Colonic mucosa (tissue), 4 donors: ENCODE measurements at regions not wholly inside any gene's neighbourhood (a gene's known extent, or its start where the extent isn't known, plus 50 kb on each side); places are given as distances from the start of the nearest gene placed in this dataset.

Experiments used
- DNase-seq: peaks from one replicate; pipeline ENCODE4 v3.0.0-alpha.2; 2020
- H3K27ac ChIP-seq: fragments of 200-600 bp; one replicate; pipeline ENCODE4 v1.8.0; 2021
- H3K27me3 ChIP-seq: fragments of 200-600 bp; one replicate; pipeline ENCODE4 v1.8.0; 2021
- H3K36me3 ChIP-seq: fragments of 200-600 bp; one replicate; pipeline ENCODE4 v1.8.0; 2021
- H3K4me1 ChIP-seq: fragments of 200-600 bp; one replicate; pipeline ENCODE4 v1.8.0; 2021; ENCODE audit warnings: mild to moderate bottlenecking
- H3K4me3 ChIP-seq: fragments of 200-600 bp; one replicate; pipeline ENCODE4 v1.8.0; 2021
- H3K9ac ChIP-seq, 2 donors: one replicate each; pipeline ENCODE4 v1.7.0; 2013; ENCODE audit warnings: control low read depth in 2 of 2, low read depth in 2 of 2, low read length in 2 of 2
- H3K9me3 ChIP-seq: fragments of 200-600 bp; one replicate; pipeline ENCODE4 v1.8.0; 2021
- intact Hi-C: fragments of 100-400 bp; cut with DNase I; formaldehyde crosslinking; loops from one replicate; pipeline ENCODE4 v1.14.1; 2022
- TF ChIP-seq, protein P1 (sequence below): fragments of 200-600 bp; IDR thresholded peaks from one replicate; pipeline ENCODE4 v1.8.0; 2022; ENCODE audit warnings: antibody characterized with exemption, mild to moderate bottlenecking
- donor health status: healthy.
- donor health status: DM: no; HTN: no; CAD: no.
- donor health status: DM: no; HTN: no; CAD: no.

DNA sequence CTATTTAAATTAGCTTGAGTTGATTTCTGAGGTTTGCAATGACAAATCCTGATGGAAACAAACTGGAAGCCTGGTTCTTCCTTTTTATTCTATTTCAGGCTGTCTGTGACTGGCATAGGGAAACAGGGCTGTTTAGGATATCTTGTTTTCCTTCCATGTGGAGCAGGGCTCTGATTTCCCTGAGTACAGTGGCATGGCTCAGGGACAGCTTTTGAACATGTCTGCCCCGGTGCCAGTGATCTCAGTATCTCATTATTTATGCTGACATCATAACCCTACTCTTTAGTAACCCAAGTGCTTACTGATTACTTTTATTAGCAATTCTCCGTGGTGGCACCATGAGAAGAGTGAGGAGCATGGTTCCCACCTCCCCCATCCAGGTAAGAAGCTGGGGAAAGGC lies 720.3 kb downstream of the GALR1 start:
- DNase-seq, result no peak
- H3K4me1 ChIP-seq, result no peaks in the 10 kb centered on the region
- H3K9ac ChIP-seq, result no peak overlapping the region
- no peaks in the 10 kb centered on the region for H3K36me3 ChIP-seq
- no peaks in the 10 kb centered on the region for H3K9me3 ChIP-seq
- H3K4me3 ChIP-seq, result no peak overlapping the region
- no peaks in the 10 kb centered on the region for H3K27me3 ChIP-seq
- intact Hi-C loops, result no loop called here
- TF ChIP-seq, protein P1, sequence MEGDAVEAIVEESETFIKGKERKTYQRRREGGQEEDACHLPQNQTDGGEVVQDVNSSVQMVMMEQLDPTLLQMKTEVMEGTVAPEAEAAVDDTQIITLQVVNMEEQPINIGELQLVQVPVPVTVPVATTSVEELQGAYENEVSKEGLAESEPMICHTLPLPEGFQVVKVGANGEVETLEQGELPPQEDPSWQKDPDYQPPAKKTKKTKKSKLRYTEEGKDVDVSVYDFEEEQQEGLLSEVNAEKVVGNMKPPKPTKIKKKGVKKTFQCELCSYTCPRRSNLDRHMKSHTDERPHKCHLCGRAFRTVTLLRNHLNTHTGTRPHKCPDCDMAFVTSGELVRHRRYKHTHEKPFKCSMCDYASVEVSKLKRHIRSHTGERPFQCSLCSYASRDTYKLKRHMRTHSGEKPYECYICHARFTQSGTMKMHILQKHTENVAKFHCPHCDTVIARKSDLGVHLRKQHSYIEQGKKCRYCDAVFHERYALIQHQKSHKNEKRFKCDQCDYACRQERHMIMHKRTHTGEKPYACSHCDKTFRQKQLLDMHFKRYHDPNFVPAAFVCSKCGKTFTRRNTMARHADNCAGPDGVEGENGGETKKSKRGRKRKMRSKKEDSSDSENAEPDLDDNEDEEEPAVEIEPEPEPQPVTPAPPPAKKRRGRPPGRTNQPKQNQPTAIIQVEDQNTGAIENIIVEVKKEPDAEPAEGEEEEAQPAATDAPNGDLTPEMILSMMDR, result no peak
- H3K27ac ChIP-seq, result no peak overlapping the region

DNA sequence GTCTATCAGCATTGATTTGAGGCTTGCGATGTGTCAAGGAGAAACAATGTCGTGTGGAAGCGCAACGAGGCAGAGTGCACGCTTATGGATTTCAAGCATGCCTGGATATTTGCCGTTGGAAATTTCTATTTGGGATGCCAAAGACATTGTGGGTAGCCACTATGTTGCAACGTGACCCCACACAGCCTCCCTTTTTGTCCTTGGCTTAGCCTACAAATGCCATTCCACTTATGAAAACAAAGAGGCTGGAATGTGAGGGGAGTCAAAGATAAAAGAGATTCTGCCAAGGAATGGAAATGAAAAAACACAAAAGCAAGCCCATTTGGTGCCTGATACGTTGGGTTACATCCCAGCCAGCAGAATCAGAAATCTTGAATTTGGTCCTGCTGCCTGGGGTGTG lies 721.2 kb downstream of the GALR1 start:
- H3K9ac ChIP-seq, result no peak overlapping the region
- H3K36me3 ChIP-seq, result no peaks in the 10 kb centered on the region
- TF ChIP-seq, protein P1, result no peak
- H3K9me3 ChIP-seq, result no peaks in the 10 kb centered on the region
- H3K27ac ChIP-seq, result no peak overlapping the region
- intact Hi-C loops, result no loop called here
- no peak overlapping the region for H3K4me3 ChIP-seq
- H3K4me1 ChIP-seq, result no peaks in the 10 kb centered on the region
- no peaks in the 10 kb centered on the region for H3K27me3 ChIP-seq
- no peak for DNase-seq

DNA sequence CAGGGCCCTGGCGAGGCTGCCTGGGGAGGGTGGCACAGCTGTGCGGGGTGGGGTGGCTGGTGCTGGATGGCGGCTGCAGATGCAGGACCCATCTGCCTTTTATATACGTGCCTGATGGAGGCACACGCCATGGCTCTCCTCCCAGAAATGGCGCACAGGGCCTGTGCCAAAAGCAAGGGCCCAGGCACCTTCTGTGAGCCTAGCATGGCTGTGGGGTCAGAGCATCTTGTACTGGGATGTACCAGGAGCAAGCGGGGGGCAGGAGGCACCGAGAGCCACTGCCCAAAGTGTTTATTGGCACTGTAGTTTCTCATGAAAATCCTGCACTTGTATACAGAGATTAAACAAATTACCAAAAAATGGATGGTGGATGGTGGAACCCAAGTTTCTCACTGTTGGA lies 724.1 kb downstream of the GALR1 start:
- DNase-seq, result no peak
- no peaks in the 10 kb centered on the region for H3K27me3 ChIP-seq
- intact Hi-C loops, result no loop called here
- H3K9me3 ChIP-seq, result no peaks in the 10 kb centered on the region
- H3K27ac ChIP-seq, result no peak overlapping the region
- no peak overlapping the region for H3K9ac ChIP-seq
- no peaks in the 10 kb centered on the region for H3K36me3 ChIP-seq
- no peaks in the 10 kb centered on the region for H3K4me1 ChIP-seq
- H3K4me3 ChIP-seq, result no peak overlapping the region
- TF ChIP-seq, protein P1, result no peak

DNA sequence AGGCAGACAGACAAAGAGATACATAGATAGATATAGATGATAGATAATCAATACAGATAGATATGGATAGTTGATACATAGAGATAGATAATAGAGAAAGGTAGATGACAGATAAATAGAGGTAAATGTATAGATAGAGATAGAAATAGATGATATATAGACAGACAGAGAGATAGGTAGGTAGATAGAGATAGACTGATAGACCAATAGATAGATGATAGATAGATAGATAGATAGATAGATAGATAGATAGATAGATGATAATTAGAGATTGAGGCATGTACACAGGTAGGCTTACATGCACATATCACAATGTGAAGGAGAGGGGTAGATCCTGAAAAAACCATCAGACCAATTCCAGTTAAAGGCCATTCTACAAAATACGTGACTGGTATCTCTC lies 724.7 kb downstream of the GALR1 start:
- H3K4me3 ChIP-seq, result no peak overlapping the region
- H3K9me3 ChIP-seq, result no peaks in the 10 kb centered on the region
- no peak for DNase-seq
- H3K36me3 ChIP-seq, result no peaks in the 10 kb centered on the region
- no peak overlapping the region for H3K9ac ChIP-seq
- TF ChIP-seq, protein P1, result no peak
- no peaks in the 10 kb centered on the region for H3K4me1 ChIP-seq
- H3K27ac ChIP-seq, result no peak overlapping the region
- no peaks in the 10 kb centered on the region for H3K27me3 ChIP-seq
- intact Hi-C loops, result no loop called here

DNA sequence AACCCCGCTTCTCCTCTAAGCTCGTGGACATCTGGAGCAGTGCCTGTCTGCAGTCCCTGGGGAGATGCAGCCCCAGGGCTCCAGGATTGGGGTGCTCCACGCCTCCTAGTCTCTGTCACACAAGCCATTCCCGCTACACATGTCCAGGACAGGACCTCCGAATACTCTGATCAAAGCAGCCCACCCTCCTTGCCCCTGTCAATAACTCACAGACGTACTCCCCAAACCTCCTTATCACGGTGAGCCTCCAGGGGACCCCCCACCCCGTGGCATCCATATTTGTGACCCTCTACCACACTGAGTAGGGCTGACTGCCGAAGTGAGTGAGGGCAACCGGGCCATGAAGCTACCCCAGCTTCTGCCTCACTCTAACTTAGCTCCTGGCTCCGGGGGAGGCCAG lies 727.7 kb downstream of the GALR1 start:
- Histone ChIP-seq H3K9me3 (no peaks in the 10 kb centered on the region), H3K9ac (no peak overlapping the region), H3K36me3 (no peaks in the 10 kb centered on the region), H3K4me3 (no peak overlapping the region), H3K27me3 (no peaks in the 10 kb centered on the region), H3K27ac (no peak overlapping the region), H3K4me1 (no peaks in the 10 kb centered on the region)
- intact Hi-C loops, result no loop called here
- no peak for DNase-seq
- TF ChIP-seq, protein P1, result no peak

DNA sequence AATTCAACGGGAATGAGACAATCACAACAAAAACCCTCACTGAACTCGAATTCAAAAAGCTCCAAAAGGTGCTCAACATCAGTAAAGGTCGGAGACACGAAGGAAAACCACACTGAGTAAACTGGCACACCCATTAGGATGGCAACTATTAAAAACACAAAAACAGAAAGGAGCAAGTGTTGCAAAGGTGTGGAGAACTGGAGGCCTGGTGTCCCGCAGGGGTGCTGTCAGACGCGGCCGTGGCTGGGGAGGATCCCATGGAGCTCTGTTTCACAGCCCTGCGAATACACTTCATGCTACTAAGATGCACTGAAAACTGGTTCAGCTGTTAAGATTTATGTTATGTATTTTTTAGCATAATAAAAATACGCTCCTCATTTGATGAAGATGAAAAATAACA lies 730.6 kb downstream of the GALR1 start:
- no peak overlapping the region for H3K4me3 ChIP-seq
- intact Hi-C loops, result no loop called here
- H3K36me3 ChIP-seq, result no peaks in the 10 kb centered on the region
- TF ChIP-seq, protein P1, result no peak
- H3K27ac ChIP-seq, result no peak overlapping the region
- no peak overlapping the region for H3K9ac ChIP-seq
- DNase-seq, result no peak
- no peaks in the 10 kb centered on the region for H3K27me3 ChIP-seq
- no peaks in the 10 kb centered on the region for H3K9me3 ChIP-seq
- H3K4me1 ChIP-seq, result no peaks in the 10 kb centered on the region
